Neural progenitor cell (in vitro differentiated cells): ENCODE measurements at regions not wholly inside any gene's neighbourhood (a gene's known extent, or its start where the extent isn't known, plus 50 kb on each side); places are given as distances from the start of the nearest gene placed in this dataset.

Experiments
- EZH2 ChIP-seq: fragments of 200-600 bp; sonication (generic); IDR thresholded peaks from 2 replicates; pipeline ENCODE4 v1.6.1; 2017; ENCODE audit warnings: antibody characterized with exemption, mild to moderate bottlenecking, moderate library complexity
- EZH2phosphoT487 ChIP-seq: fragments of 200-600 bp; sonication (generic); IDR thresholded peaks from 2 replicates; pipeline ENCODE4 v1.6.1; 2017; ENCODE audit warnings: antibody characterized with exemption
- TF ChIP-seq, protein P1 (sequence below): fragments of 200-600 bp; sonication (generic); IDR thresholded peaks from 2 replicates; pipeline ENCODE4 v1.5.1; 2017; ENCODE audit warnings: antibody characterized with exemption, mild to moderate bottlenecking

DNA sequence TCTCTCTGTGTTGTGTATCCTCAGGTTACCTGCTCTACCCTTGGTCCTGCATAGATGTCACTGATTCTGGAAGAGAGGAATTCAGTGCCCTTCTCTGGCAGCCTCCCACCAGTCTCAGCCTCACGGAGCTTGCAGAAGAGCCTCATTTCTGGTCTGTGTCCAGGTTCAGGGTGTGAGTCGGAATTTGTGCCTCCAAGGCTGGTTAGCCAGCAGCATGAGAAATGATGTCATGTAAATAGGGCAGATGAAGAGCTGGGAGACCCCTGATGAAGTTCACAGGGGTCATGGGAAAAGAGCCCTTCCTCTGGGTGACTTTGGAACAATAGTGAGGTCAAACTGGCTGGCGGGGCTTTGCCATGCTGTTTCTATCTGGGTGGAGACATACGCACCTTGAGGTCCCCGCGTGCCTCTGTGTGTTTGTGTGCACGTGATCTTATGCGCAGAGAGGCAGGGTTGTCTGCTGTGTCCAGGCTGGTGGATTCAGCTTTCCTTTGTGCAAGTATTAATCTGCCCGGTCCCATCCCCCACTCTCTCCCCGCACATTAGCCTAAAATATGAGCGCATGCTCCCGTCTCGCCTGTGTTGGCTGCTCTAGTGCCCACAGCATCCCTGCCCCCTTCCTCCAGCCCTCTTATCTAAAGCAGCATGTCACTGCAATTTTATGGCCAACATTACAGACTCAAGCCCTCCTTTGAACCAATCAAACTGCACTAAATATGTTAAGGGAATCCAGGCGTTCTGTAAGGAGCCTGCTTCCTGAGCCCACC, 256.3 kb upstream of the ZFHX3 start:
- TF ChIP-seq, protein P1, sequence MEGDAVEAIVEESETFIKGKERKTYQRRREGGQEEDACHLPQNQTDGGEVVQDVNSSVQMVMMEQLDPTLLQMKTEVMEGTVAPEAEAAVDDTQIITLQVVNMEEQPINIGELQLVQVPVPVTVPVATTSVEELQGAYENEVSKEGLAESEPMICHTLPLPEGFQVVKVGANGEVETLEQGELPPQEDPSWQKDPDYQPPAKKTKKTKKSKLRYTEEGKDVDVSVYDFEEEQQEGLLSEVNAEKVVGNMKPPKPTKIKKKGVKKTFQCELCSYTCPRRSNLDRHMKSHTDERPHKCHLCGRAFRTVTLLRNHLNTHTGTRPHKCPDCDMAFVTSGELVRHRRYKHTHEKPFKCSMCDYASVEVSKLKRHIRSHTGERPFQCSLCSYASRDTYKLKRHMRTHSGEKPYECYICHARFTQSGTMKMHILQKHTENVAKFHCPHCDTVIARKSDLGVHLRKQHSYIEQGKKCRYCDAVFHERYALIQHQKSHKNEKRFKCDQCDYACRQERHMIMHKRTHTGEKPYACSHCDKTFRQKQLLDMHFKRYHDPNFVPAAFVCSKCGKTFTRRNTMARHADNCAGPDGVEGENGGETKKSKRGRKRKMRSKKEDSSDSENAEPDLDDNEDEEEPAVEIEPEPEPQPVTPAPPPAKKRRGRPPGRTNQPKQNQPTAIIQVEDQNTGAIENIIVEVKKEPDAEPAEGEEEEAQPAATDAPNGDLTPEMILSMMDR = no peak
- TF ChIP-seq EZH2phosphoT487 (no peak), EZH2 (no peak)
